NCI-H2107 treated with DMSO at 0.1 percent for 48 hours (cell line): ENCODE measurements at regions not wholly inside any gene's neighbourhood (a gene's known extent, or its start where the extent isn't known, plus 50 kb on each side); places are given as distances from the start of the nearest gene placed in this dataset.
"Not testable (repeated sequence)": the region's sequence is repeated elsewhere in the genome, so short reads cannot be mapped to it uniquely, and the experiment has no call there.

Experiments
- DNase-seq: peaks from one replicate; lab custom pipeline; 2025; ENCODE audit not compliant: unreplicated experiment; lab: John Stamatoyannopoulos, UW

DNA sequence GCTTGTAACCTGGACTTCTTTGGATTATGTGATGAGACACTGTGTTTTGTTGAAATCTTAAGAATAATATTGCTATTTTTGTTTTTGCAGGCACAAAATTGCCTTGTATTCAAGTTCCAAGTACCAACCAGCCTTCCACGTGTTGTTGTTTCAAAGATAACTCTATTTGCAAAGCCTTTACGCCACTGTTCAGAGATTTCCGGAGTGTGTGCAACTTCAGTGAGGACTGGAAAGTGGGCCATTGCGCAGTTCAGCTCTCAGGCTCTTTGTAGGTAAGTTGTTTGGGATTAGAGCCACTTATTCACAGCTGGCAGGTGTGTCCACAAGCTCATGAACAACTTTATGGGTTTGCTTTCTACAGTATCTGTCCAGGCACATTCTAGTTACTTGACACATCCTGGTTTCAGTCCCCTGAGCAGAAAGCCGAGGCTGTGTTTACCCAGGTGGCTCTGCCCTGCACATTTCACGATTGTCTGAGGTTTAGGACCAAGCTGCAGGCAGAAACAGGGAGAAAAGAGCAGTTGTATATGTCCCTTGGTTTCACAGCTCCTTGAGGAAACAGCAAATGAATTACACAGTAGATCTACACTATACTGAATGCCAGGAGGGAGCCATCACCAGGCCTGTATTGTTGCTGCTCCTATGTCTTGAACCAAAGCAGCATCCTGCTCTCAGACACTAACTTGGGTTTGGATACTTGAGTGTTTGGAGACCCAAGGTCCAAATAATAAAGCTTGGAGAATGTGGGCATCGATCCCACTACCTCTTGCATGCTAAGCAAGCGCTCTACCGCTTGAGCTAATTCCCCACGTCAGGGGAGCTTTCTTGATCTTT is 136.1 kb upstream of the ZNF322 start:
- not testable (repeated sequence) for DNase-seq

DNA sequence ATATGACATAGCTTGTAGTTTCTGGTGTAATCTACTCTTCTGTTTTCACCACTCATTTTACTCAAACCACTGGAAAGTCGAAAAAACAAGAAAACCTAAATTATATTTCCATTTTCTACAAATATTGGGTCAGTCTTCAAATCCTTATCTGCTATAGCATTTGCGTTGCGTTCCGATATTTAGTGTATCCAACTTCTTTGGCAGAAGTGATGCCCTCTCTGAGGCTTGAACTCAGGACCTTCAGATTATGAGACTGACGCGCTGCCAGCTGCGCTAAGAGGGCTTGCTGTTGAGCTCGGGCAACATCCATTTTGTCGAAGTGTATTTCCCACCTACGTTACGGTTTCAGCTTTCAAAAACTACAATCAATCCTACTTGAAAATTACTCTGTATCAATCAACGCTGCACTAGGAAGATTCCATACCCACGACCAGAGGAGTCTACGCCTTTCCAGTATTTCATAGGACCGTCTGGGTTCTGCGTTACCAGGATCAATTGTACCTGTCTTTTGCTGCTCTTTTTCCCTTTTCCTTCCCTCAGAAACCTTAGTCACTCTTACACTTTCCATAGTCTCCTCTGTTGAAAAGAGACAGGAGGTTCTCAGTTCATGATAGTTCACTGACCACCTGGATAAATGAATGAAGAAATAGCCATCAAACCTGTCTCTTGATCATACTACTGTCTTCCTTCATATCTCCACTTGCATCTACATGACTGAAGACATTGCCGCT is 140.5 kb upstream of the ZNF322 start:
- not testable (repeated sequence) for DNase-seq

DNA sequence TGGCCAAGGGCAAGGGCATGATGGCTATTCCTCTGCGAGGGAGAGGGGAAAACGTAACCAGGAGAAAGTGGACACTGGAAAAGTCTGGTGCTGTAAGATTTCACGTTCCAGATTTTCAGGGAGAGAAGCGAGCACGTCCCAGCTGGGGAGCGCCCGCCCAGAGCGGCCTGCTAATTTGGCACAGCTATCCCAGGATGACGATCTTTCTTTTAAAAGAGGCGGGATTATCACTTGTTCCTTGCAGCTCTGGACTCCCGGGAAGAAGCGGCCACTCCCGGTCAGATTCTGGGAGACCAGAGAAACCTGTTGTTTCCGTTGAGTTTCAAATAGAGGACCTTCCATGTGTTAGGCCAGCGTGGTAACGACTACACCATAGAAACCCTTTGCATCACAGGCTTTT is 144.2 kb upstream of the ZNF322 start:
- DNase-seq: not testable (repeated sequence)

DNA sequence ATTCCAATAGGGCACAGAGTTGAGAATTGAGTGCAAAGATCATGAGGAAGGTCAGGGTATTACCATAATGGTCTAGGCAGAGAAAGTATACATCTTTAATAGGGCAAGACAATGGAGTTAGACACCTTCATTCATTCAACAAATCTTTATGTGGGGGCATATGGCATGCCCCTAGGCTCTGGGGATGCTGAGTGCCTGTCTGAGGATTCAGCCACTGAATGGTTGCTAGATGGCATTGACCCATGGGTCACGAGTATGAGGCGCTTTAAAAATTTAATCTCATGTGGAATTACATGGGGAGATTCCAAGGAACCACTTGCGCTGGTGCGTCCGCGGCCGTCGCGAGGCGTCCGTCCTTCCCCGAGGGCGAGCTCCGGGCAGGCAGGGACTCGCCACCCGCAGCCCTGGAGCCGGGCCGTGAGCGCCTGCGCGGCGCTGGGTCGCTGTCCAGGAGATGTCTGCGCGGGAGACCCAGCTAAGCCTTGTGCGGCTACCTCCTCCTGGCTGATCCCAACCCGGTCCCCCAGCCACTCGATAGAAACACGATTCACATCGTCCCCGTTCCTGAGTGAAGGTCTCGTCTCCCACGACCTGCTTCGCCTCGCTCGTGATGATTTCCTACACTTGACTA is 152.1 kb upstream of the ZNF322 start:
- DNase-seq: not testable (repeated sequence)

DNA sequence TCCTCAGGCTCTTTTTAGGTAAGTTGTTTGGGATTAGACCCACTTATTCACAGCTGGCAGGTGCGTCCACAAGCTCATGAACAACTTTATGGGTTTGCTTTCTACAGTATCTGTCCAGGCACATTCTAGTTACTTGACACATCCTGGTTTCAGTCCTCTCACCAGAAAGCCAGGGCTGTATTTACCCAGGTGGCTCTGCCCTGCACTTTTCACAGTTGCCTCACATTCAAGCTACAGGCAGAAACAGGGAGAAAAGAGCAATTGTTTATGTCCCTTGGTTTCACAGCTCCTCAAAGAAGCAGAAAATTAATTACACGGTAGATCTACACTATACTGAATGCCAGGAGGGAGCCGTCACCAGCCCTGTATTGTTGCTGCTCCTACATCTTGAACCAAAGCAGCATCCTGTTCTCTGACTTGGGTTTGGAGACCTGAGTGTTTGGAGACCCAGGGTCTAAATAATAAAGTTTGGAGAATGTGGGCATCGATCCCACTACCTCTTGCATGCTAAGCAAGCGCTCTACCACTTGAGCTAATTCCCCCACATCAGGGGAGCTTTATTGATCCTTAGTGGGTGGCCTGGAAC is 159.2 kb upstream of the ZNF322 start:
- DNase-seq: not testable (repeated sequence)

DNA sequence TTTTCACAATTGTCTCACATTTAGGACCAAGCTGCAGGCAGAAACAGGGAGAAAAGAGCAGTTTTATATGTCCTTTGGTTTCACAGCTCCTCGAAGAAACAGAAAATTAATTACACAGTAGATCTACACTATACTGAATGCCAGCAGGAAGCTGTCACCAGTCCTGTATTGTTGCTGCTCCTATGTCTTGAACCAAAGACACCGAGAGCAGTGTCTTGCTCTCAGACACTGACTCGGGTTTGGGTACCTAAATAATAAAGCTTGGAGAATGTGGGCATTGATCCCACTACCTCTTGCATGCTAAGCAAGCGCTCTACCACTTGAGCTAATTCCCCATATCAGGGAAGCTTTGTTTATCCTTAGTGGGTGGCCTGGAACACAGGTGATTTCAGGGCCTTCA is 168.4 kb upstream of the ZNF322 start:
- not testable (repeated sequence) for DNase-seq

DNA sequence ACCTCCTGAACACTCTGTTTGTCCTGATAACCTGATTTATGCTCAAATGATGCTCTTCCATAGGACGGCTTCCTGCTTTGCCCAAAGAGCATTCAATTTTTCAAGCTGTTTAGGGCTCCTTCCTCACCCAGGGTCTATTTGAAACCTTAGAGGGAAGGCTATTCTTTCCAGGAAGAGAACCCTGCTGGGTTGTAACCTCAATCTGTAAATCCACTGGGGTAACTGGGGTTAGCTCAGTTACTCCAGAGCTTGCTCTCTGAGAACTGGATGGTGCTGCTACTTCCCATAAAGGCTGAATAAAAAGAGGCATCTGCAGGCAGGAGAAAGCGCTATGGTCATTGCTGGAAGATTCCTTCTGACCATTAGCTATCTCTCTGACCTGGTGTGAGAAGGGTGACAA is 169.9 kb upstream of the ZNF322 start:
- DNase-seq: not testable (repeated sequence)

DNA sequence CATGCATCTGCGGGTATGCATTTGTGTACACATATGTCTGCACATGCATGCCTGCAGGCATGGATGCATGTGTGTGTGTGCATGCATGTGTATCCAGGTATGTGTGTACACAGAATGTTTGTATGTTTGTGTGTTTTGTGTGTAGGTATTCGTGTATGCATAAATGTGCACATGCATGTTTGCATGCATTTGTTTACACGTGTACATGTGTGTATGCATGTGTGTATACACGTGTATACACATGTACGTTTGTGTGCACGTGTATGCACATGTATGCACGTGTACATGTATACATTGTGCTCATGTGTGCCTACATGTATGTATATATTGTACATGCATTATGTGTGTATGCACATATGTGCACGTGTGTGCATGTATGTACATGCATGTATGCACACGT is 171.4 kb upstream of the ZNF322 start:
- DNase-seq: not testable (repeated sequence)

DNA sequence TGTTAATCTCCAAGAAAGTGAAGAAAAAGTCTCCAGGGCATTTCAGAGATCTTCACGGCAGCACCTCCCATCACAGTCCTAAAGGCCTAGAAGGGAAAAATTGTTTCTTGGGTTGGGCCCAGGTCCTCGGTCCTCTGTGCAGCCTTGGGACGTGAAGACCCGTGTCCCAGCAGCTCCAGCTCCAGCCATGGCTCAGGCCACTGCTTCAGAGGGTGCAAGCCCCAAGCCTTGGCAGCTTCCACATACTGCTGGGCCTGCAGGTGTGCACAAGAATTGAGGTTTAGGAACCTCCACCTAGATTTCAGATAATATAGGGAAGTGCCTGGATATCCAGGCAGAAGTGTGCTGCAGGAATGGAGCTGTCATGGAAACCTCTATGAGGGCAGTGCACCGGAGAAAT is 176.2 kb upstream of the ZNF322 start:
- not testable (repeated sequence) for DNase-seq

DNA sequence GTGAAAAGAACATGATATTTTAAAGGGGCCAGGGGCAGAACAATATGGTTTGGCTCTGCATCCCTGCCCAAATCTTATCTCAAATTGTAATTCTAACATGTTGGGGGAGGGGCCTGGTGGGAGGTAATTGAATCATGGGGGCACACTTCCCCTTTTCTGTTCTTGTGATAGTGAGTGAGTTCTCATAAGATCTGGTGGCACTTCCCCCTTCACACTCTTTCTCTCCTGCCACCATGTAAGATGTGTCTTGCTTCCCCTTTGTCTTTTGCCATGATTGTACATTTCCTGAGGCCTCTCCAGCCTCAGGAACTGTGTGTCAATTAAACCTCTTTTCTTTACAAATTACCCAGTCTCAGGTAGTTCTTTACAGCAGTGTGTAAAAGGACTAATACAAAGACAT is 177.1 kb upstream of the ZNF322 start:
- DNase-seq: not testable (repeated sequence)

DNA sequence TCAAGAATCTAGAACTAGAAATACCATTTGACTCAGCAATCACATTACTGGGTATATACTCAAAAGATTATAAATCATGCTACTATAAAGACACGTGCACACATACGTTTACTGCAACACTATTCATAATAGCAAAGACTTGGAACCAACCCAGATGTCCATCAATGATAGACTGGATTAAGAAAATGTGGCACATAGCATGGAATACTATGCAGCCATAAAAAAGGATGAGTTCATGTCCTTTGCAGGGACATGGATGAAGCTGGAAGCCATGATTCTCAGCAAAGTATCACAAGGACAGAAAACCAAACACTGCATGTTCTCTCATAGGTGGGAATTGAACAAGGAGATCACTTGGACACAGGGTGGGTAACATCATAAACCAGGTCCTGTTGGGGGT is 185.3 kb upstream of the ZNF322 start:
- DNase-seq: not testable (repeated sequence)

DNA sequence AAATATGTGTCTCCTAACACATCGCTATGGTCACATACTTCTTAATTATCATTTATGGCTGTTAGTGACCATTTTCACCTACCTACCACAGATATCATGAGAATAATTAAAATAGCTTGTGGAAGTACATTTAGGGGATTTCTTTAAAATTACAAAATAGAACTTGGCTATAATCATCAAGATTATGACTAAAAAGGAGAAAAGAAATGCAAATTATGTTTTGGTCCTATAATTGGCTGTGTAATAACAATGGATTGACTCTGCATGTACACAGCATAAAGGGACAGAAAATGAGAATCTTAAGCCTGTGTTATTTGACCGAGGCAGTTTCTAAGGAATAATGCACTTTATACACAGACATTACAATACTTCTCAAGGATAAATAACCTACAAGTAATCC is 197.7 kb upstream of the ZNF322 start:
- not testable (repeated sequence) for DNase-seq

DNA sequence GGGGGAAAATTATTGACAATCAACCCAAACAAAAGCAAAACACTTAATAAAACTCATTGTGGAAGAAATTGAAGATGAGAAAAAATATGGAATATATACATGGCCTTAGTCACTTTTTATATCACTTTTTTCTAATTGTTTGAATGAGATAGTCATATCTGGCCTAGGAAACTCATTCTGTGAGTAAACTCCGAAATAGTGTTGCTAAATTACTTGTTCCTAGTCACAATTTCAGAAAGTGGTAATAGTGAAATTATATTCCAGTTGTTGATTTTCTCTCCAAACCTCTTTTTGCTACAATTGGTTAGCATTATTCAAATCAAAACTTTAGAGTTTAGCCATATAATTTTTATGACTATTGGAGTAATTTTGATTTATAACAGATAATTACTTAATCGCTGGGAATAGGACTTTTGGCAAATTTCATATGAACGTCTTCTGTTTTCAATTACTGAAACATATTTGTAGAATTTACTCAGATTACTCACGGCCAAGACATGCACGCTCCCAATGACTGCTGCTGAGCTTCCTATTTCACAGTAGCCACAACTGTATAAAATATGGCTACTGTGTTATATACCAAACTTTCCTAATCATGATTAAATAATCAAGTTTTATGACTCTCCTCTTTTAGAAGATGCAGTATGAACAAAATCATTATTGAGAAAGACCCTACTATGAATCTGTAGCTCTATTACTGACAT is 199.7 kb upstream of the ZNF322 start:
- not testable (repeated sequence) for DNase-seq

DNA sequence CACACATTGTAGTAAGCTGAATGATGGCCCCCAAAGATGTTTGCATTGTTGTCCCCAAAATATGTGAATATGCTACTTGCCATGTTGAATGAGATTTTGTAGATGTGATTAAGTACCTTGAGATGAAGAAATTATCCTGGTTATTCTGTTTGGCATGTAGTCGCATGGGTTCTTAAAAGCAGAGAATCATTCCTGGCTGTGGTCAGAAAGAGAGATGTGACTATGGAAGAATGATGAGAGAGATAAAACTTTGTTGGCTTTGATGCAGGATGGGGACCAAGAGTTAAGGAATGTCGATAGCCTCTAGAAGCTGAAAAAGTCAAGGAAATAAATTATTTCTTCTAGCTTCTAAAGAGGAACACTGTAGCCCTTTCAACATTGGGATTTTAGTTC is 200.2 kb upstream of the ZNF322 start:
- DNase-seq: not testable (repeated sequence)

DNA sequence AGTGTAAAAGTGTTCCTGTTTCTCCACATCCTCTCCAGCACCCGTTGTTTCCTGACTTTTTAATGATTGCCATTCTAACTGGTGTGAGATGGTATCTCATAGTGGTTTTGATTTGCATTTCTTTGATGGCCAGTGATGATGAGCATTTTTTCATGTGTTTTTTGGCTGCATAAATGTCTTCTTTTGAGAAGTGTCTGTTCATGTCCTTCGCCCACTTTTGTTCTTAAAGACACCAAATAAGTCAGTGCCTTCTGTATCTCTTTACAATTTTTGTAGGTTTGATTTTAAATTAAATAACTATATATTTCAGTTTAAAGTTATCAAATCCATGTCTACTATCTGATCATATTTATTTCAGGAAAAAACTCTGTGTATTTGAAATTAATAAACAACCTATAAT is 202.4 kb upstream of the ZNF322 start:
- DNase-seq: not testable (repeated sequence)

DNA sequence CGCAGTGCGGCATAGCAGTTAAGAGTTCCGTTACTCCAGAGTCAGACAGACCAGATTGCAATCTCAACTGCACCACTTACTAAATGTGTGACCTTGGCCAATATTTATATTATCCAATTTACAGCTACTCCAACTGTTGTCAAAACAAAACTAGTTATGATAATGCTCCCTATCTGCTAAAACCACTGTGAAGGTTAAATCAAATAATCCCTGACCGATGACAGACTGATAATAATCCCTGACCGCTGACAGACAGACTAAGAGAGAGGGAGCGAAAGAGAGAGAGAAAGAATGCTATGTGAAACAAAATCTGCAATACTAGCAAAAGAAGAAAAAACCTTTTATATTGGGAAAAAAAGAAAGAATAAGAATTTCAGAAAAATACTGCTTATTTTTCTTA is 204.1 kb upstream of the ZNF322 start:
- not testable (repeated sequence) for DNase-seq

DNA sequence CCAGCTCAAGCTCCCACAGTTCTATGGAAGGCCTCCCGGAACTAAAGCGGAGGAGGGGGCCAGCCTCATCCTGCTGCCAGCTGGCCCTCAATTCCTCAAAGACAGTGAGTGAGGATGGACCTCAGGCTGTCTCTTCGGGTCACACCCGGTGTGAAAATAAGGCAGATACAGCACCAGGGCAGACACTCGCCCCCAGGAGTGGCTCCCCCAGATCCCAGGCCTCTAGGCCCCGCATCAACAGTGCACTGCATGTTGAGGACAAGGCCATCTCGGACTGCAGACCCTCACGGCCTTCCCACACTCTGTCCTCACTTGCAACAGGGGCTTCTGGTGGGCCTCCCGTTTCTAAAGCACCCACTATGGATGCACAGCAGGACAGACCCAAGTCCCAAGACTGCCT is 239.2 kb upstream of the ZNF322 start:
- not testable (repeated sequence) for DNase-seq

DNA sequence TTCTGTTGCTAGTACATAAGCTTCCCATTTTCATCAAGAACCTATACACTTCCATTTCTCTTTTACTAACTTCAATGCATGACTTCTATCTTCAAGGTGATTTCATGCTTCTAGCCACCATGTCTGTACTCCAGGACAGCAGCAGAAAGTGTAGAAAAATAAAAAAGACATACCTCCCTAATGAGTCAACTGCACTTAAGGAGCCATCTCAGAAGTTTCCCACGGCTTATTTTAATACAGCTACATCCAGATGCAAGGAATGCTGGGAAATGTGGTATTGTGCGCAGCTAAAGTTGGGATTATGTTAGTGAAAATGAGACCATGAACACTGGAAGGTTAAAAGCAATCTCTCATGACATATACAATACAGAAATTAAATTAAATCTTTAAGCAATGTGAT is 264.7 kb upstream of the ZNF322 start:
- not testable (repeated sequence) for DNase-seq

DNA sequence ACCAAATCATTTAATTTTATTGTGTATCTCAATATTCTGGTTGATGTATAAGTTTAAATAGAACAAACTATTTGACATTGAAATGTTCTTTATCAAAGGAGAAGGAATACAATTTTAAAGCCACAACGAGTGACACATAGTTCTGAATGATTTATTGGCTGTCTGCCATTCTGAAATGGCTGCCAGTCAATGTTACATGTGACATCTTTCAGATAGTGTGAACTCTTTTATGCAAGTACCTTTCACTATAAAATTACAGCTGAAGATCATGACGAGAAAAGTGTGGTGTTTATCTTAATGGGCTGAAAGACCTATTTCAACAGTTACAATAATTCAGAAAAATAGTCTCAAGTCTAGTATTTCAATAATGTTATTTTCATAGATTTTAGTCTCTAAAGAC is 268.6 kb upstream of the ZNF322 start:
- not testable (repeated sequence) for DNase-seq

DNA sequence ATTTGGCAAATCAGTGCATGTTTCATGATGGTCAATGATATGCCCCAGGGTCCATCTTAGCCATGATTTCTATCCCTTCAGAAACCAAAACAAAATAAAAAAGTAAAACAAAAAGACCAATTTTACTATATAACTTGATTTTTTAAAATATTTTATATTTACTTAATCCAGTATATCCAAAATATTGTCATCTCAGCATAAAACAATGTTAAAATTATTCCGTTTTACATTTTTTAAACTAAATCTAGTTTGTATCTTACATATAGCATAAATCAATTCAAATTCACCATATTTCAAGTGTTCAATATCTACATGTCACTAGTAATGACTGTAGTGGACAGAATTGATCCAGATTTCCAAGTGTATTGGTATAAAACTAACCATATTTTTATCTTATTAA is 277.7 kb upstream of the ZNF322 start:
- DNase-seq: not testable (repeated sequence)

DNA sequence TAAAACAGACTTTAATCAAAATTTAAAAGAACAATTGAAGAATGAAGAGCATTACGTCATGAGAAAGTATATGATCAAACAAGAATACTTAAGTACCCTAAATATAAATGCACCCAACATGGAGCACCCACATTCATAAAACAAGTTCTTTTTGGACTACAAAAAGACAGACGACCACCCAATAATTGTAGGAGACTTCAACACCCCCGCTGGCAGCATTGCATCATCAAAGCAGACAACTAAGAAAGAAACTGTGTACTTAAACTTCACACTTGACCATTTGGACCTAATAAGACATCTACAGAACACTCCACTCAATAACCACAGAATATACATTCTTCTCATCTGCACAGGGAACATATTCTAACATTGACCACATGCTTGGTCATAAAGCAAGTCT is 291.7 kb upstream of the ZNF322 start:
- DNase-seq: not testable (repeated sequence)
